ENCODE measurements at regions not wholly inside any gene's neighbourhood (a gene's known extent, or its start where the extent isn't known, plus 50 kb on each side); places are given as distances from the start of the nearest gene placed in this dataset.
"Not testable (repeated sequence)": the region's sequence is repeated elsewhere in the genome, so short reads cannot be mapped to it uniquely, and the experiment has no call there.

- no peak for TF ChIP-seq ZNF274 (IDR thresholded peaks at IDR 0.05; ENCODE audit: low read depth, low read length)
Observed at GRCh38 chr3:79968418-79968817, 200.6 kb upstream of the ROBO1 start.

GRCh38 chr3:79960594-79960993, 192.8 kb upstream of the ROBO1 start:
- TF ChIP-seq ZNF274 (IDR thresholded peaks at IDR 0.05; ENCODE audit: low read depth, low read length), result no peak
- no peak overlapping the region for H3K4me3 ChIP-seq (ENCODE audit: low read length)

More at GRCh38 chr3:79968418-79968817, 200.6 kb upstream of the ROBO1 start:
- no peak overlapping the region for H3K4me3 ChIP-seq (ENCODE audit: low read length)

GRCh38 chr3:79957066-79957465, 189.3 kb upstream of the ROBO1 start:
- no peak overlapping the region for H3K4me3 ChIP-seq (ENCODE audit: low read length)
- TF ChIP-seq ZNF274 (IDR thresholded peaks at IDR 0.05; ENCODE audit: low read depth, low read length), result no peak

- TF ChIP-seq ZNF274 (IDR thresholded peaks at IDR 0.05; ENCODE audit: low read depth, low read length), result no peak
- H3K4me3 ChIP-seq (ENCODE audit: low read length), result no peak overlapping the region
Observed at GRCh38 chr3:79954756-79955155, 187.0 kb upstream of the ROBO1 start.

GRCh38 chr3:79953591-79954101, 185.8 kb upstream of the ROBO1 start:
- TF ChIP-seq ZNF274 (IDR thresholded peaks at IDR 0.05; ENCODE audit: low read depth, low read length), result no peak
- no peak overlapping the region for H3K4me3 ChIP-seq (ENCODE audit: low read length)

GRCh38 chr3:79951426-79951825, 183.6 kb upstream of the ROBO1 start:
- not testable (repeated sequence) for H3K4me3 ChIP-seq (ENCODE audit: low read length)

- no peak for TF ChIP-seq ZNF274 (IDR thresholded peaks at IDR 0.05; ENCODE audit: low read depth, low read length)
- H3K4me3 ChIP-seq (ENCODE audit: low read length), result no peak overlapping the region
Observed at GRCh38 chr3:79947957-79948356, 180.2 kb upstream of the ROBO1 start.

GRCh38 chr3:79947469-79947868, 179.7 kb upstream of the ROBO1 start:
- H3K4me3 ChIP-seq (ENCODE audit: low read length), result no peak overlapping the region
- no peak for TF ChIP-seq ZNF274 (IDR thresholded peaks at IDR 0.05; ENCODE audit: low read depth, low read length)

GRCh38 chr3:79937567-79937966, 169.8 kb upstream of the ROBO1 start:
- no peak for TF ChIP-seq ZNF274 (IDR thresholded peaks at IDR 0.05; ENCODE audit: low read depth, low read length)
- H3K4me3 ChIP-seq (ENCODE audit: low read length), result no peak overlapping the region

GRCh38 chr3:79930196-79930595, 162.4 kb upstream of the ROBO1 start:
- H3K4me3 ChIP-seq (ENCODE audit: low read length), result no peak overlapping the region
- no peak for TF ChIP-seq ZNF274 (IDR thresholded peaks at IDR 0.05; ENCODE audit: low read depth, low read length)

- TF ChIP-seq ZNF274 (IDR thresholded peaks at IDR 0.05; ENCODE audit: low read depth, low read length), result no peak
- no peak overlapping the region for H3K4me3 ChIP-seq (ENCODE audit: low read length)
Observed at GRCh38 chr3:79928687-79929408, 161.1 kb upstream of the ROBO1 start.

- TF ChIP-seq ZNF274 (IDR thresholded peaks at IDR 0.05; ENCODE audit: low read depth, low read length), result no peak
- H3K4me3 ChIP-seq (ENCODE audit: low read length), result no peak overlapping the region
Observed at GRCh38 chr3:79926522-79926921, 158.7 kb upstream of the ROBO1 start.

- H3K4me3 ChIP-seq (ENCODE audit: low read length), result no peak overlapping the region
- TF ChIP-seq ZNF274 (IDR thresholded peaks at IDR 0.05; ENCODE audit: low read depth, low read length), result no peak
Observed at GRCh38 chr3:79922633-79923032, 154.8 kb upstream of the ROBO1 start.

- no peak for TF ChIP-seq ZNF274 (IDR thresholded peaks at IDR 0.05; ENCODE audit: low read depth, low read length)
- H3K4me3 ChIP-seq (ENCODE audit: low read length), result no peak overlapping the region
Observed at GRCh38 chr3:79917561-79917960, 149.8 kb upstream of the ROBO1 start.

- TF ChIP-seq ZNF274 (IDR thresholded peaks at IDR 0.05; ENCODE audit: low read depth, low read length), result no peak
Observed at GRCh38 chr3:79910337-79910736, 142.5 kb upstream of the ROBO1 start.

GRCh38 chr3:79906106-79906505, 138.3 kb upstream of the ROBO1 start:
- TF ChIP-seq ZNF274 (IDR thresholded peaks at IDR 0.05; ENCODE audit: low read depth, low read length), result no peak
- H3K4me3 ChIP-seq (ENCODE audit: low read length), result no peak overlapping the region

More at GRCh38 chr3:79910337-79910736, 142.5 kb upstream of the ROBO1 start:
- H3K4me3 ChIP-seq (ENCODE audit: low read length), result no peak overlapping the region
